HCT116 (cell line): ENCODE measurements at regions not wholly inside any gene's neighbourhood (a gene's known extent, or its start where the extent isn't known, plus 50 kb on each side); places are given as distances from the start of the nearest gene placed in this dataset.

Experiments used
- ATAC-seq: fragments of 200-7000 bp; cut with Tn5 transposase; 2 replicates; pipeline ENCODE4 v1.9.1; 2020; ENCODE audit warnings: mild to moderate bottlenecking, moderate library complexity
- BruUV-seq: library from RNA; stranded (reverse); fragments of 400-500 nt; replicated peaks from 2 replicates; lab custom pipeline; 2021; lab: Mats Ljungman, UMichigan
- CTCF ChIA-PET: fragments of 300-600 bp; sonication (Branson Sonifier 250); formaldehyde crosslinking; loops from one replicate; lab custom pipeline; 2021; ENCODE audit warnings: antibody characterized with exemption; lab: Charles Lee
- POLR2A ChIA-PET: fragments of 300-600, 350-600 bp; sonication (Branson Sonifier 250); formaldehyde crosslinking; loops from one replicate; lab custom pipeline; 2021; ENCODE audit warnings: antibody characterized with exemption; lab: Charles Lee
- RAD21 ChIA-PET, 2 experiments: fragments of 300-600 bp; sonication (Branson Sonifier 250); formaldehyde crosslinking; loops; one replicate each; lab custom pipeline; 2023; ENCODE audit warnings: low total read pairs in 2 of 2; ENCODE audit not compliant: uncharacterized antibody in 2 of 2, unreplicated experiment in 2 of 2, low non-redundant PET in 1 of 2; lab: Charles Lee
- DNase-seq: peaks from one replicate; pipeline ENCODE4 v3.0.0-alpha.2; 2010; ENCODE audit warnings: low read depth, low spot score
- H2AFZ ChIP-seq: fragments of 200-600 bp; shearing (Covaris generic), sonication (generic); 2 replicates; pipeline ENCODE4 v1.6.1; 2017; ENCODE audit warnings: low read depth, mixed run types, mixed read lengths, antibody characterized with exemption, low read length; ENCODE audit not compliant: poor library complexity, severe bottlenecking
- H3K27ac ChIP-seq: 2 replicates; pipeline ENCODE4 v1.5.1; 2012; ENCODE audit warnings: low read depth, low read length
- H3K27me3 ChIP-seq: fragments of 200-600 bp; sonication (generic); 2 replicates; pipeline ENCODE4 v1.6.1; 2016; ENCODE audit warnings: mixed run types, low read length, mixed read lengths; ENCODE audit not compliant: insufficient read depth
- H3K36me3 ChIP-seq, 2 experiments: fragments of 200-500 bp in 1 of 2; fragments of 200-600 bp in 1 of 2; sonication (Bioruptor generic) in 1 of 2; sonication (generic) in 1 of 2; 2 replicates each; pipeline versions ENCODE4 v1.5.1 to v1.6.1; 2014 to 2016; ENCODE audit warnings: low read length in 2 of 2, inconsistent platforms in 1 of 2, mixed read lengths in 1 of 2, mixed run types in 1 of 2; ENCODE audit not compliant: insufficient read depth in 2 of 2, control insufficient read depth in 1 of 2
- H3K4me1 ChIP-seq, 2 experiments: fragments of 200-600 bp in 1 of 2; sonication (generic) in 1 of 2; 2 replicates each; pipeline versions ENCODE4 v1.5.1 to v1.6.1; 2012 to 2017; ENCODE audit warnings: low read length in 2 of 2, inconsistent platforms in 1 of 2, mild to moderate bottlenecking in 1 of 2, mixed read lengths in 1 of 2, mixed run types in 1 of 2, moderate library complexity in 1 of 2; ENCODE audit not compliant: insufficient read depth in 2 of 2, control insufficient read depth in 1 of 2
- H3K4me2 ChIP-seq: fragments of 200-600 bp; sonication (generic); 2 replicates; pipeline ENCODE4 v1.6.1; 2017; ENCODE audit warnings: mixed run types, low read length, mixed read lengths
- H3K4me3 ChIP-seq, 2 experiments: fragments of 200-600 bp in 1 of 2; sonication (generic) in 1 of 2; replicated peaks in 1 of 2; 2 replicates each; pipeline ENCODE4 v1.5.1; 2011 to 2016; ENCODE audit warnings: low read length in 2 of 2, control low read depth in 1 of 2, low read depth in 1 of 2, mild to moderate bottlenecking in 1 of 2, mixed read lengths in 1 of 2, mixed run types in 1 of 2
- H3K79me2 ChIP-seq: fragments of 200-600 bp; sonication (generic); 2 replicates; pipeline ENCODE4 v1.6.1; 2017; ENCODE audit warnings: mild to moderate bottlenecking, mixed run types, low read length, moderate library complexity, mixed read lengths; ENCODE audit not compliant: insufficient read depth
- H3K9ac ChIP-seq: fragments of 200-600 bp; sonication (generic); 2 replicates; pipeline ENCODE4 v1.6.1; 2016; ENCODE audit warnings: low read length, mixed read lengths
- H3K9me2 ChIP-seq: fragments of 200-600 bp; sonication (generic), shearing (Covaris generic); 2 replicates; pipeline ENCODE4 v1.6.1; 2017; ENCODE audit warnings: mixed run types, mild to moderate bottlenecking, moderate library complexity; ENCODE audit not compliant: insufficient read depth
- H3K9me3 ChIP-seq, 2 experiments: fragments of 200-500 bp in 1 of 2; fragments of 200-600 bp in 1 of 2; sonication (Bioruptor generic) in 1 of 2; sonication (generic) in 1 of 2; 2 replicates each; pipeline ENCODE4 v1.6.1; 2014 to 2017; ENCODE audit warnings: low read length in 2 of 2, mixed read lengths in 2 of 2, inconsistent platforms in 1 of 2, low read depth in 1 of 2, mild to moderate bottlenecking in 1 of 2, mixed run types in 1 of 2, moderate library complexity in 1 of 2; ENCODE audit not compliant: control insufficient read depth in 1 of 2, insufficient read depth in 1 of 2
- H4K20me1 ChIP-seq: fragments of 200-600 bp; sonication (generic), shearing (Covaris generic); 2 replicates; pipeline ENCODE4 v1.6.1; 2017; ENCODE audit warnings: mixed run types, mild to moderate bottlenecking, moderate library complexity; ENCODE audit not compliant: insufficient read depth
- CBX3 ChIP-seq: IDR thresholded peaks from 2 replicates; pipeline ENCODE4 v1.6.1; 2012; ENCODE audit warnings: low read depth
- CEBPB ChIP-seq: IDR thresholded peaks from 2 replicates; pipeline ENCODE4 v1.6.1; 2012; ENCODE audit warnings: low read depth
- CTCF ChIP-seq, 3 experiments: fragments of 200-600 bp in 1 of 3; sonication (generic) in 1 of 3; IDR thresholded peaks in 2 of 3; conservative IDR thresholded peaks in 1 of 3; 2 replicates each; pipeline ENCODE4 v1.5.1; 2012 to 2017; ENCODE audit warnings: low read depth in 2 of 3, low read length in 2 of 3, antibody characterized with exemption in 1 of 3, borderline replicate concordance in 1 of 3, control low read depth in 1 of 3, mild to moderate bottlenecking in 1 of 3, mixed read lengths in 1 of 3, mixed run types in 1 of 3, moderate library complexity in 1 of 3; ENCODE audit not compliant: insufficient read depth in 1 of 3
- EZH2phosphoT487 ChIP-seq: fragments of 200-600 bp; IDR thresholded peaks from 2 replicates; pipeline ENCODE4 v1.6.1; 2018; ENCODE audit warnings: antibody characterized with exemption, borderline replicate concordance
- POLR2AphosphoS5 ChIP-seq: IDR thresholded peaks from 2 replicates; pipeline ENCODE4 v1.6.1; 2011; ENCODE audit warnings: mild to moderate bottlenecking, low read depth, low read length, moderate library complexity
- intact Hi-C: fragments of 100-400 bp; cut with micrococcal nuclease; formaldehyde crosslinking; loops from 2 replicates; pipeline ENCODE4 v1.10.0; 2022
- TF ChIP-seq, protein P1 (sequence below): IDR thresholded peaks from 2 replicates; pipeline ENCODE4 v1.6.1; 2012
- TF ChIP-seq, protein P2 (sequence below): IDR thresholded peaks from 2 replicates; pipeline ENCODE4 v1.6.1; 2012; ENCODE audit warnings: low read depth
- TF ChIP-seq, protein P3 (sequence below): IDR thresholded peaks from 2 replicates; pipeline ENCODE4 v1.6.1; 2011; ENCODE audit warnings: mild to moderate bottlenecking, low read length, moderate library complexity; ENCODE audit not compliant: insufficient replicate concordance; ENCODE audit errors: extremely low read depth

DNA sequence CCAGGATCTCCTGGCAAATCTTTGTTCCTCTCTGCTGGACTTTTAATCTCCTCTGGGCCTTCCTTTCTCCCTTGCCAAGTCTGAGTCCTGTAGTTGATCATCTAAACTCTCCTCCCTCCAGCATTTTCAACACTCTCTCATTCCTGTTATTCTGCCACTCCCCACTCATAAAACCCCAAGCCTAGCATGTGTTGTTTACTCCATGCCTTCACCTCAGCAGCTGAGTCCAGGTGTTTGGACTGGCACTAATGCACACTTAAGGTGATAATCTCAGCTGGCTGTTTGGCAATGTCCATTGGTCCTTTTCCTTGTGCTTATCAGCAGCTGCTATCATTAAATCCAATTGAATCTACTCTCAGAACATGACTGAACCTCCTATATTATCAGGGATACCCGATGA is 876.8 kb upstream of the TENM4 start:
- H3K9me2 ChIP-seq = no peaks in the 10 kb centered on the region
- no peaks in the 10 kb centered on the region for H3K36me3 ChIP-seq
- ATAC-seq = no peak
- no peaks in the 10 kb centered on the region; the same call in 1 of the 2 replicates for H4K20me1 ChIP-seq
- H3K4me1 ChIP-seq = no peaks in the 10 kb centered on the region
- no peak overlapping the region for H3K4me3 ChIP-seq
- intact Hi-C loops = no loop called here
- peaks cover 6 to 20% of the 10 kb centered on the region in 2 experiments; a peak in 2 of 4 replicates for H3K9me3 ChIP-seq
- RAD21 ChIA-PET = no interaction called here
- no peak for DNase-seq
- CTCF ChIA-PET = no interaction called here
- TF ChIP-seq POLR2AphosphoS5 (no peak), CBX3 (no peak), CEBPB (no peak), EZH2phosphoT487 (no peak), CTCF (IDR thresholded peaks at IDR 0.05 in 2 of 3, conservative IDR thresholded peaks at IDR 0.05 in 1 of 3; ENCODE audit: borderline replicate concordance in 1 of 3, insufficient read depth in 1 of 3, low read depth in 2 of 3, low read length in 2 of 3) (no peak)
- TF ChIP-seq, protein P1, sequence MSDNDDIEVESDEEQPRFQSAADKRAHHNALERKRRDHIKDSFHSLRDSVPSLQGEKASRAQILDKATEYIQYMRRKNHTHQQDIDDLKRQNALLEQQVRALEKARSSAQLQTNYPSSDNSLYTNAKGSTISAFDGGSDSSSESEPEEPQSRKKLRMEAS = no peak
- TF ChIP-seq, protein P2, sequence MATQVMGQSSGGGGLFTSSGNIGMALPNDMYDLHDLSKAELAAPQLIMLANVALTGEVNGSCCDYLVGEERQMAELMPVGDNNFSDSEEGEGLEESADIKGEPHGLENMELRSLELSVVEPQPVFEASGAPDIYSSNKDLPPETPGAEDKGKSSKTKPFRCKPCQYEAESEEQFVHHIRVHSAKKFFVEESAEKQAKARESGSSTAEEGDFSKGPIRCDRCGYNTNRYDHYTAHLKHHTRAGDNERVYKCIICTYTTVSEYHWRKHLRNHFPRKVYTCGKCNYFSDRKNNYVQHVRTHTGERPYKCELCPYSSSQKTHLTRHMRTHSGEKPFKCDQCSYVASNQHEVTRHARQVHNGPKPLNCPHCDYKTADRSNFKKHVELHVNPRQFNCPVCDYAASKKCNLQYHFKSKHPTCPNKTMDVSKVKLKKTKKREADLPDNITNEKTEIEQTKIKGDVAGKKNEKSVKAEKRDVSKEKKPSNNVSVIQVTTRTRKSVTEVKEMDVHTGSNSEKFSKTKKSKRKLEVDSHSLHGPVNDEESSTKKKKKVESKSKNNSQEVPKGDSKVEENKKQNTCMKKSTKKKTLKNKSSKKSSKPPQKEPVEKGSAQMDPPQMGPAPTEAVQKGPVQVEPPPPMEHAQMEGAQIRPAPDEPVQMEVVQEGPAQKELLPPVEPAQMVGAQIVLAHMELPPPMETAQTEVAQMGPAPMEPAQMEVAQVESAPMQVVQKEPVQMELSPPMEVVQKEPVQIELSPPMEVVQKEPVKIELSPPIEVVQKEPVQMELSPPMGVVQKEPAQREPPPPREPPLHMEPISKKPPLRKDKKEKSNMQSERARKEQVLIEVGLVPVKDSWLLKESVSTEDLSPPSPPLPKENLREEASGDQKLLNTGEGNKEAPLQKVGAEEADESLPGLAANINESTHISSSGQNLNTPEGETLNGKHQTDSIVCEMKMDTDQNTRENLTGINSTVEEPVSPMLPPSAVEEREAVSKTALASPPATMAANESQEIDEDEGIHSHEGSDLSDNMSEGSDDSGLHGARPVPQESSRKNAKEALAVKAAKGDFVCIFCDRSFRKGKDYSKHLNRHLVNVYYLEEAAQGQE = no peak
- TF ChIP-seq, protein P3, sequence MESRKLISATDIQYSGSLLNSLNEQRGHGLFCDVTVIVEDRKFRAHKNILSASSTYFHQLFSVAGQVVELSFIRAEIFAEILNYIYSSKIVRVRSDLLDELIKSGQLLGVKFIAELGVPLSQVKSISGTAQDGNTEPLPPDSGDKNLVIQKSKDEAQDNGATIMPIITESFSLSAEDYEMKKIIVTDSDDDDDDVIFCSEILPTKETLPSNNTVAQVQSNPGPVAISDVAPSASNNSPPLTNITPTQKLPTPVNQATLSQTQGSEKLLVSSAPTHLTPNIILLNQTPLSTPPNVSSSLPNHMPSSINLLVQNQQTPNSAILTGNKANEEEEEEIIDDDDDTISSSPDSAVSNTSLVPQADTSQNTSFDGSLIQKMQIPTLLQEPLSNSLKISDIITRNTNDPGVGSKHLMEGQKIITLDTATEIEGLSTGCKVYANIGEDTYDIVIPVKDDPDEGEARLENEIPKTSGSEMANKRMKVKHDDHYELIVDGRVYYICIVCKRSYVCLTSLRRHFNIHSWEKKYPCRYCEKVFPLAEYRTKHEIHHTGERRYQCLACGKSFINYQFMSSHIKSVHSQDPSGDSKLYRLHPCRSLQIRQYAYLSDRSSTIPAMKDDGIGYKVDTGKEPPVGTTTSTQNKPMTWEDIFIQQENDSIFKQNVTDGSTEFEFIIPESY = no peak
- POLR2A ChIA-PET = no interaction called here
- BruUV-seq = no TSS peak
- H3K79me2 ChIP-seq = no peaks in the 10 kb centered on the region
- no peak overlapping the region for H3K9ac ChIP-seq
- no peak overlapping the region for H3K4me2 ChIP-seq
- H2AFZ ChIP-seq = no peak overlapping the region
- H3K27me3 ChIP-seq = no peaks in the 10 kb centered on the region
- no peak overlapping the region for H3K27ac ChIP-seq
